Hepatocyte (in vitro differentiated cells): ENCODE measurements at regions not wholly inside any gene's neighbourhood (a gene's known extent, or its start where the extent isn't known, plus 50 kb on each side); places are given as distances from the start of the nearest gene placed in this dataset.

Experiments
- DNase-seq: peaks from one replicate; pipeline ENCODE4 v3.0.0-alpha.2; 2016; ENCODE audit warnings: low spot score
- H2AFZ ChIP-seq: fragments of 200-600 bp; sonication (generic); 2 replicates; pipeline ENCODE4 v1.6.0; 2016; ENCODE audit warnings: antibody characterized with exemption, mild to moderate bottlenecking
- H3K27ac ChIP-seq: fragments of 200-600 bp; sonication (generic); 2 replicates; pipeline ENCODE4 v1.5.1; 2016; ENCODE audit warnings: mild to moderate bottlenecking
- H3K27me3 ChIP-seq: fragments of 200-600 bp; sonication (generic); 2 replicates; pipeline ENCODE4 v1.6.1; 2016
- H3K36me3 ChIP-seq: fragments of 200-600 bp; sonication (generic); replicated peaks from 2 replicates; pipeline ENCODE4 v1.5.1; 2016; ENCODE audit warnings: low read depth; ENCODE audit not compliant: insufficient read depth
- H3K4me1 ChIP-seq: fragments of 200-600 bp; sonication (generic); 2 replicates; pipeline ENCODE4 v1.5.1; 2016; ENCODE audit warnings: mild to moderate bottlenecking, moderate library complexity; ENCODE audit not compliant: insufficient read depth
- H3K4me2 ChIP-seq: fragments of 200-600 bp; sonication (generic); 2 replicates; pipeline ENCODE4 v1.6.0; 2016
- H3K4me3 ChIP-seq: fragments of 200-600 bp; sonication (generic); 2 replicates; pipeline ENCODE4 v1.5.1; 2016; ENCODE audit warnings: mild to moderate bottlenecking
- H3K79me2 ChIP-seq: fragments of 200-600 bp; sonication (generic); 2 replicates; pipeline ENCODE4 v1.6.0; 2017; ENCODE audit warnings: mild to moderate bottlenecking
- H3K9me2 ChIP-seq: fragments of 200-600 bp; sonication (generic); replicated peaks from 2 replicates; pipeline ENCODE4 v1.6.0; 2017; ENCODE audit warnings: mild to moderate bottlenecking; ENCODE audit not compliant: insufficient read depth
- H3K9me3 ChIP-seq: fragments of 200-600 bp; sonication (generic); 2 replicates; pipeline ENCODE4 v1.5.1; 2016; ENCODE audit warnings: low read depth, mild to moderate bottlenecking
- H4K20me1 ChIP-seq: fragments of 200-600 bp; sonication (generic); 2 replicates; pipeline ENCODE4 v1.6.0; 2016; ENCODE audit warnings: mild to moderate bottlenecking; ENCODE audit not compliant: insufficient read depth, poor library complexity, severe bottlenecking
- EZH2 ChIP-seq: fragments of 200-600 bp; sonication (generic); IDR thresholded peaks from 2 replicates; pipeline ENCODE4 v1.6.1; 2016; ENCODE audit warnings: antibody characterized with exemption, mild to moderate bottlenecking, borderline replicate concordance
- EZH2phosphoT487 ChIP-seq: fragments of 200-600 bp; sonication (generic); IDR thresholded peaks from one replicate; pipeline ENCODE4 v1.6.1; 2018; ENCODE audit warnings: antibody characterized with exemption, mild to moderate bottlenecking, low read depth, moderate library complexity; ENCODE audit not compliant: unreplicated experiment, severe bottlenecking
- WGBS: methylation state at CpG from one replicate; pipeline ENCODE4 v1.1.6; 2016; ENCODE audit warnings: low lambda C conversion rate; ENCODE audit errors: missing lambda C conversion rate; 5-methylcytosine and 5-hydroxymethylcytosine counted together
- TF ChIP-seq, protein P1 (sequence below): fragments of 200-600 bp; sonication (generic); IDR thresholded peaks from 2 replicates; pipeline ENCODE4 v1.5.1; 2016; ENCODE audit warnings: antibody characterized with exemption, mild to moderate bottlenecking; ENCODE audit not compliant: poor library complexity

DNA sequence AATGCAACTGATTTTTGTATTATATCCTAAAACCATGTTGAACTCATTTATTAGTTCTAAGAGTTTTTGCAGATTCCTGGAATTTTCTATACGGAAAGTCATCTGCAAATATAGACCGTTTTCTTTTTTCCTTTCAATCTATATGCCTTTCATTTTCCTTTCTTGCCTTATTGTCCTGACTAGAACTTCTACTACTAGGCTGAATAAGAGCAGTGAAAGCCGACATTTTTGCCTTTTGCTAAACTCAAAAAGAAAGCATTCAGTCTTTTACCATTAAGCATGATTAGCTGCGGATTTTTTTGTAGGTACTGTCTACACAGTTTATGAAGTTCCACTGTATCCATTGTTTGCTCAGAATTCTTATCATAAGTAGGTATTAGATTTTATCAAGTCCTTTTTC lies 328.4 kb downstream of the TEX29 start:
- H3K4me1 ChIP-seq: no peaks in the 10 kb centered on the region
- no peak for DNase-seq
- TF ChIP-seq EZH2phosphoT487: no peak
- TF ChIP-seq, protein P1, sequence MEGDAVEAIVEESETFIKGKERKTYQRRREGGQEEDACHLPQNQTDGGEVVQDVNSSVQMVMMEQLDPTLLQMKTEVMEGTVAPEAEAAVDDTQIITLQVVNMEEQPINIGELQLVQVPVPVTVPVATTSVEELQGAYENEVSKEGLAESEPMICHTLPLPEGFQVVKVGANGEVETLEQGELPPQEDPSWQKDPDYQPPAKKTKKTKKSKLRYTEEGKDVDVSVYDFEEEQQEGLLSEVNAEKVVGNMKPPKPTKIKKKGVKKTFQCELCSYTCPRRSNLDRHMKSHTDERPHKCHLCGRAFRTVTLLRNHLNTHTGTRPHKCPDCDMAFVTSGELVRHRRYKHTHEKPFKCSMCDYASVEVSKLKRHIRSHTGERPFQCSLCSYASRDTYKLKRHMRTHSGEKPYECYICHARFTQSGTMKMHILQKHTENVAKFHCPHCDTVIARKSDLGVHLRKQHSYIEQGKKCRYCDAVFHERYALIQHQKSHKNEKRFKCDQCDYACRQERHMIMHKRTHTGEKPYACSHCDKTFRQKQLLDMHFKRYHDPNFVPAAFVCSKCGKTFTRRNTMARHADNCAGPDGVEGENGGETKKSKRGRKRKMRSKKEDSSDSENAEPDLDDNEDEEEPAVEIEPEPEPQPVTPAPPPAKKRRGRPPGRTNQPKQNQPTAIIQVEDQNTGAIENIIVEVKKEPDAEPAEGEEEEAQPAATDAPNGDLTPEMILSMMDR: no peak
- no peak for TF ChIP-seq EZH2
- no peak overlapping the region for H3K4me3 ChIP-seq
- H4K20me1 ChIP-seq: no peaks in the 10 kb centered on the region
- no peak overlapping the region for H3K27ac ChIP-seq
- H3K4me2 ChIP-seq: no peak overlapping the region
- no peak overlapping the region for H2AFZ ChIP-seq
- H3K9me2 ChIP-seq: no peaks in the 10 kb centered on the region
- peaks cover 46% of the 10 kb centered on the region for H3K27me3 ChIP-seq
- H3K9me3 ChIP-seq: no peaks in the 10 kb centered on the region
- 95% methylated on average over 4 of the region's 4 CpGs for WGBS
- no peaks in the 10 kb centered on the region for H3K36me3 ChIP-seq
- no peaks in the 10 kb centered on the region for H3K79me2 ChIP-seq

DNA sequence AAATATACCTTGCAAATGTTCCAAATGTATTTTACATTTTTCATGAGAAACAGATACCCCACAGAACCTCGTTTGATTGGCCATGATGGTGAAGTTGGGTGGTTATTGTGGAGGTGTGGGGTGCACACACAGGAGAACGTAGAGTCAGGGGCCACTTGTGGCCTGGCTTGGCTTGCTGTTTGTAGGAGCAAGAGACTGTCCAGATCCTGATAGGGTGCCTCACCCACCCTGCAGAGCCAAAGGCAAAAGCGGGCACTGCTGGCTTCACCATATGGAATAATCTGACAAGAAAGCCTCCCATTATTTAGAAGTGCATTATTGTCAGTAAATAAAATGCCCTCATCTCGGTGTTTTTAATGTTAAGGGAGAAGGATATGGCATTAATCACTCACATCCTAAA lies 330.2 kb downstream of the TEX29 start:
- no peaks in the 10 kb centered on the region for H3K9me2 ChIP-seq
- H3K79me2 ChIP-seq: no peaks in the 10 kb centered on the region
- peaks cover 61% of the 10 kb centered on the region for H3K27me3 ChIP-seq
- no peaks in the 10 kb centered on the region for H3K9me3 ChIP-seq
- no peaks in the 10 kb centered on the region for H3K36me3 ChIP-seq
- no peak overlapping the region for H3K4me2 ChIP-seq
- no peaks in the 10 kb centered on the region for H4K20me1 ChIP-seq
- no peaks in the 10 kb centered on the region for H3K4me1 ChIP-seq
- H2AFZ ChIP-seq: no peak overlapping the region
- H3K27ac ChIP-seq: no peak overlapping the region
- WGBS: 85% methylated on average over 4 of the region's 4 CpGs
- no peak overlapping the region for H3K4me3 ChIP-seq
- TF ChIP-seq, protein P1: no peak
- TF ChIP-seq EZH2phosphoT487 (no peak), EZH2 (no peak)
- DNase-seq: no peak

DNA sequence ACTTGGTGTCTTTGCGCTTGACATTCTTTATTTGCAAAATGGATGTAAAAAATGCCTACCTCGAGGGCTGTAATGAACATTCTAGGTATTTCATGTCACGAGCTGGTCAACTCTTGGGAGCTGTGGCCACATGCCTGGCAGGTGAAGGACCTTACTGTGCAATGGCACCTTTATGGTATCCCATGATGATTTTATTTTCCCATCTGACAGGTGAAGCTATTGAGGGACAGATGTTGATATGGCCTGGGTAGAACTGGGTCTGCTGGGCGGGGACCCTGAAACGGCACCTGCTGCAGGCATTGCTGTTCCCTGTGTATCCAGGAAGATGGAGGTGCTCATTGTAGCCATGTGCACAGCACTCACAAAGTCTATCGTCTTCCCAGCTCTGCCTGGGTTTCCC lies 332.2 kb downstream of the TEX29 start:
- H3K4me3 ChIP-seq: no peak overlapping the region
- no peak overlapping the region for H2AFZ ChIP-seq
- H3K27me3 ChIP-seq: peaks cover 69% of the 10 kb centered on the region
- no peaks in the 10 kb centered on the region for H3K9me2 ChIP-seq
- H3K36me3 ChIP-seq: no peaks in the 10 kb centered on the region
- WGBS: 88% methylated on average over 6 of the region's 6 CpGs
- H3K4me1 ChIP-seq: no peaks in the 10 kb centered on the region
- H3K4me2 ChIP-seq: no peak overlapping the region
- no peaks in the 10 kb centered on the region for H3K9me3 ChIP-seq
- no peak for DNase-seq
- no peak for TF ChIP-seq EZH2
- TF ChIP-seq, protein P1: no peak
- no peak for TF ChIP-seq EZH2phosphoT487
- H3K79me2 ChIP-seq: no peaks in the 10 kb centered on the region
- H3K27ac ChIP-seq: no peak overlapping the region
- no peaks in the 10 kb centered on the region for H4K20me1 ChIP-seq

DNA sequence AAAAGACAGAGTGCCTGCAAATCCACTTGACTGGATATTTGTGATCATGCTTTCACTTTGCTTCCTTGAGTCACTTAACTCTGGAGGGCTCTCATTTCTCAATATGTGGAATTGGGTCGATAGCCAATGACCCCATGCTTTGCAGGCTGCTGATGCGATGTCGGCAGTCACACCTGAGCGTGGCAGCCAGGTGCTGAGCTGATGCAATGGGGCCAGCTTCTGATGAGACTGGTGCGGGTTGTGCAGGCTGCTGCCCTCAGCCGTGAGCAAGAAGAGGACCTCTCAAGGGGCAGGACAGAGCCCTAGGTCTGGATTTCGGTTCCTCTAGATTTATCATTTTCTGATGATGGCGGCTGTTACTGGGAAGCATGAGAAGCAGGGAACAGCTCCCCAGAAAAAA lies 334.1 kb downstream of the TEX29 start:
- DNase-seq: no peak
- Histone ChIP-seq H3K36me3 (no peaks in the 10 kb centered on the region), H3K4me1 (peaks cover 5% of the 10 kb centered on the region), H3K4me3 (no peak overlapping the region), H4K20me1 (no peaks in the 10 kb centered on the region), H3K9me3 (no peaks in the 10 kb centered on the region), H3K4me2 (no peak overlapping the region), H3K79me2 (no peaks in the 10 kb centered on the region), H3K27ac (no peak overlapping the region), H3K9me2 (no peaks in the 10 kb centered on the region), H2AFZ (no peak overlapping the region), H3K27me3 (peaks cover 72% of the 10 kb centered on the region)
- TF ChIP-seq, protein P1: no peak
- TF ChIP-seq EZH2phosphoT487: no peak
- no peak for TF ChIP-seq EZH2
- WGBS: 95% methylated on average over 8 of the region's 8 CpGs
